Prostate gland (tissue), 2 donors: ENCODE measurements at regions not wholly inside any gene's neighbourhood (a gene's known extent, or its start where the extent isn't known, plus 50 kb on each side); places are given as distances from the start of the nearest gene placed in this dataset.

ENCODE experiments used
- CTCF ChIP-seq, 4 experiments: fragments of 200-600 bp in 2 of 4; fragments of 450-650 bp in 2 of 4; sonication (generic) in 2 of 4; IDR thresholded peaks; 1 replicate in 3 of 4; 2 replicates in 1 of 4; pipeline ENCODE4 v1.5.1; 2016 to 2019; ENCODE audit warnings: antibody characterized with exemption in 4 of 4, mild to moderate bottlenecking in 2 of 4, moderate library complexity in 2 of 4
- POLR2A ChIP-seq: fragments of 450-650 bp; IDR thresholded peaks from one replicate; pipeline ENCODE4 v1.6.1; 2016; ENCODE audit warnings: antibody characterized with exemption, mild to moderate bottlenecking

GRCh38 chr10:129093641-129094040, 373.4 kb upstream of the MGMT start:
- no peak for TF ChIP-seq CTCF (IDR thresholded peaks at IDR 0.05)
- no peak for TF ChIP-seq POLR2A
